ENCODE measurements at regions not wholly inside any gene's neighbourhood (a gene's known extent, or its start where the extent isn't known, plus 50 kb on each side); places are given as distances from the start of the nearest gene placed in this dataset.

DNA sequence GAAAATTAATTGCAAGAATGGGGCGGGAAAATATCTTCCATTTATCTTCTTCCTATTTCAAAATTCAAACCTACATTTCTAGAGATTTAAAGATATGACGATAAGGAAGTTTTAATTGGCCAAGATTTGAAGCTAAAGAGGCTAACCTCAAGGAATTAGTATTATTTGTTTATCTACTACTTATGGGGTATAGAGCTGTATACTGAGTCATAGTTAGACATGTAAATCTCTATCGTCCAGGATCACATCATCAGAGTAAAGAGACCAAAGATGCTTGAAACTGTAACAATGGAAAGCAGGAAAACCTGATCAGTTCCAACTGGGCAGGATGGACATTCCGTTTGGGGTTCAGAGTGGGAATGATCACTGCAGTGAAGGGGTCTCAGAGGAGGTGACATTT, 95.2 kb upstream of the KLF7 start:
- TF ChIP-seq SPI1 (IDR thresholded peaks at IDR 0.05; ENCODE audit: borderline replicate concordance, low read depth) (no peak), GABPA (IDR thresholded peaks at IDR 0.05; ENCODE audit: low read depth) (no peak), POLR2AphosphoS5 (IDR thresholded peaks at IDR 0.05; ENCODE audit: low read depth) (no peak)
- TF ChIP-seq, protein P1, sequence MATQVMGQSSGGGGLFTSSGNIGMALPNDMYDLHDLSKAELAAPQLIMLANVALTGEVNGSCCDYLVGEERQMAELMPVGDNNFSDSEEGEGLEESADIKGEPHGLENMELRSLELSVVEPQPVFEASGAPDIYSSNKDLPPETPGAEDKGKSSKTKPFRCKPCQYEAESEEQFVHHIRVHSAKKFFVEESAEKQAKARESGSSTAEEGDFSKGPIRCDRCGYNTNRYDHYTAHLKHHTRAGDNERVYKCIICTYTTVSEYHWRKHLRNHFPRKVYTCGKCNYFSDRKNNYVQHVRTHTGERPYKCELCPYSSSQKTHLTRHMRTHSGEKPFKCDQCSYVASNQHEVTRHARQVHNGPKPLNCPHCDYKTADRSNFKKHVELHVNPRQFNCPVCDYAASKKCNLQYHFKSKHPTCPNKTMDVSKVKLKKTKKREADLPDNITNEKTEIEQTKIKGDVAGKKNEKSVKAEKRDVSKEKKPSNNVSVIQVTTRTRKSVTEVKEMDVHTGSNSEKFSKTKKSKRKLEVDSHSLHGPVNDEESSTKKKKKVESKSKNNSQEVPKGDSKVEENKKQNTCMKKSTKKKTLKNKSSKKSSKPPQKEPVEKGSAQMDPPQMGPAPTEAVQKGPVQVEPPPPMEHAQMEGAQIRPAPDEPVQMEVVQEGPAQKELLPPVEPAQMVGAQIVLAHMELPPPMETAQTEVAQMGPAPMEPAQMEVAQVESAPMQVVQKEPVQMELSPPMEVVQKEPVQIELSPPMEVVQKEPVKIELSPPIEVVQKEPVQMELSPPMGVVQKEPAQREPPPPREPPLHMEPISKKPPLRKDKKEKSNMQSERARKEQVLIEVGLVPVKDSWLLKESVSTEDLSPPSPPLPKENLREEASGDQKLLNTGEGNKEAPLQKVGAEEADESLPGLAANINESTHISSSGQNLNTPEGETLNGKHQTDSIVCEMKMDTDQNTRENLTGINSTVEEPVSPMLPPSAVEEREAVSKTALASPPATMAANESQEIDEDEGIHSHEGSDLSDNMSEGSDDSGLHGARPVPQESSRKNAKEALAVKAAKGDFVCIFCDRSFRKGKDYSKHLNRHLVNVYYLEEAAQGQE (IDR thresholded peaks at IDR 0.05; ENCODE audit: insufficient replicate concordance, low read depth), result no peak
- TF ChIP-seq, protein P2, sequence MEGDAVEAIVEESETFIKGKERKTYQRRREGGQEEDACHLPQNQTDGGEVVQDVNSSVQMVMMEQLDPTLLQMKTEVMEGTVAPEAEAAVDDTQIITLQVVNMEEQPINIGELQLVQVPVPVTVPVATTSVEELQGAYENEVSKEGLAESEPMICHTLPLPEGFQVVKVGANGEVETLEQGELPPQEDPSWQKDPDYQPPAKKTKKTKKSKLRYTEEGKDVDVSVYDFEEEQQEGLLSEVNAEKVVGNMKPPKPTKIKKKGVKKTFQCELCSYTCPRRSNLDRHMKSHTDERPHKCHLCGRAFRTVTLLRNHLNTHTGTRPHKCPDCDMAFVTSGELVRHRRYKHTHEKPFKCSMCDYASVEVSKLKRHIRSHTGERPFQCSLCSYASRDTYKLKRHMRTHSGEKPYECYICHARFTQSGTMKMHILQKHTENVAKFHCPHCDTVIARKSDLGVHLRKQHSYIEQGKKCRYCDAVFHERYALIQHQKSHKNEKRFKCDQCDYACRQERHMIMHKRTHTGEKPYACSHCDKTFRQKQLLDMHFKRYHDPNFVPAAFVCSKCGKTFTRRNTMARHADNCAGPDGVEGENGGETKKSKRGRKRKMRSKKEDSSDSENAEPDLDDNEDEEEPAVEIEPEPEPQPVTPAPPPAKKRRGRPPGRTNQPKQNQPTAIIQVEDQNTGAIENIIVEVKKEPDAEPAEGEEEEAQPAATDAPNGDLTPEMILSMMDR (IDR thresholded peaks at IDR 0.05; ENCODE audit: insufficient read depth, low read length), result no peak
- no peak overlapping the region for H3K27ac ChIP-seq (replicated peaks)
- DNase-seq (ENCODE audit: low read depth in 1 of 2, low spot score in 1 of 2), result no peak
- H3K27me3 ChIP-seq (ENCODE audit: insufficient read depth, poor library complexity, severe bottlenecking), result no peaks in the 10 kb centered on the region
- H3K4me3 ChIP-seq (replicated peaks; ENCODE audit: insufficient read depth, low read length), result no peak overlapping the region

DNA sequence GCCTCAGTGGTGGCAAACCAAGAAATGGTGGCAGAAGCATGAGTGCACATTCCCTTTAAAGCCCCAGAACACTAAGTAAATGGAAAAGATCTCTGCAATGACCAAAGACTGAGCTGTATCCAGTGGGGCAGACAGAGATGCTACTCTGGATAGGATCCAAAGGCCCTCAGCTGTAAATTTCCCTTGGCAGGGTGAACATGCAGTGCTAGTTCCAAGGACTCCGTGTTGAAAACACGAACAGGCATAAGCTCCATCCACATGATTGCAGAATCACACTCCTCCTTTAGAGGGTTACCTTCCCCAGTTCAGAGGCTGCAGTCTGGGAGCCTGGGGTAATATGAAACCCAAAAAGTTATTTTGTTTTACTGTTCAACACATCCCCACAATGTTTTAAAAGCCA, 98.6 kb upstream of the KLF7 start:
- Histone ChIP-seq H3K27ac (replicated peaks) (no peak overlapping the region), H3K4me3 (replicated peaks; ENCODE audit: insufficient read depth, low read length) (no peak overlapping the region), H3K27me3 (ENCODE audit: insufficient read depth, poor library complexity, severe bottlenecking) (no peaks in the 10 kb centered on the region)

DNA sequence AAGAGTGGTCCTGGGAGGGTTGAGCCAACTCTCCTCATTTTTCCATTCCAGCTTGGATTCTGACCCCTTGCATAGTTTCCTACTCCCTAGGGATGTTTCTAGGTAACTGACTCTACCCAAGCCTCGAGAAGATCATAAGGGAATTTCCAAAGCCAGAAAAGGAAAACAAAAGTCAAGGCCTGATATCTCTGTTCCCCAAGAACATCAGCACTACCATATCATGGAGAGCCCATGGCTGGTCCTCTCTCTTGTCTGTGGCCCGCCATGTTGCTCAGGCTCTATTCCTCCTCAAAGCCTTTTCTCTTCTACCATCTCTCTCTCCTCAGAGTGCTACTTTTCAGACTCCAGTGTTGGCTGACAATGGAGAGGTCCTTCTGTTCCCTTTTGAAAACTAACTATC, 99.6 kb upstream of the KLF7 start:
- no peak overlapping the region for H3K4me3 ChIP-seq (replicated peaks; ENCODE audit: insufficient read depth, low read length)
- DNase-seq (ENCODE audit: low read depth in 1 of 2, low spot score in 1 of 2), result no peak
- H3K27me3 ChIP-seq (ENCODE audit: insufficient read depth, poor library complexity, severe bottlenecking), result no peaks in the 10 kb centered on the region
- TF ChIP-seq POLR2AphosphoS5 (IDR thresholded peaks at IDR 0.05; ENCODE audit: low read depth) (no peak), GABPA (IDR thresholded peaks at IDR 0.05; ENCODE audit: low read depth) (no peak)
- TF ChIP-seq, protein P2 (IDR thresholded peaks at IDR 0.05; ENCODE audit: insufficient read depth, low read length), result no peak
- TF ChIP-seq, protein P1 (IDR thresholded peaks at IDR 0.05; ENCODE audit: insufficient replicate concordance, low read depth), result peak; percentile 72
- no peak overlapping the region for H3K27ac ChIP-seq (replicated peaks)

More for the DNA sequence above, 98.6 kb upstream of the KLF7 start:
- no peak for DNase-seq (ENCODE audit: low read depth in 1 of 2, low spot score in 1 of 2)
- TF ChIP-seq, protein P1 (IDR thresholded peaks at IDR 0.05; ENCODE audit: insufficient replicate concordance, low read depth), result no peak
- no peak for TF ChIP-seq GABPA (IDR thresholded peaks at IDR 0.05; ENCODE audit: low read depth)
- TF ChIP-seq POLR2AphosphoS5 (IDR thresholded peaks at IDR 0.05; ENCODE audit: low read depth), result no peak
- no peak for TF ChIP-seq SPI1 (IDR thresholded peaks at IDR 0.05; ENCODE audit: borderline replicate concordance, low read depth)
- TF ChIP-seq, protein P2 (IDR thresholded peaks at IDR 0.05; ENCODE audit: insufficient read depth, low read length), result no peak

Data from HL-60 (cell line).